ENCODE measurements at regions not wholly inside any gene's neighbourhood (a gene's known extent, or its start where the extent isn't known, plus 50 kb on each side); places are given as distances from the start of the nearest gene placed in this dataset.
"Not testable (repeated sequence)": the region's sequence is repeated elsewhere in the genome, so short reads cannot be mapped to it uniquely, and the experiment has no call there.

DNA sequence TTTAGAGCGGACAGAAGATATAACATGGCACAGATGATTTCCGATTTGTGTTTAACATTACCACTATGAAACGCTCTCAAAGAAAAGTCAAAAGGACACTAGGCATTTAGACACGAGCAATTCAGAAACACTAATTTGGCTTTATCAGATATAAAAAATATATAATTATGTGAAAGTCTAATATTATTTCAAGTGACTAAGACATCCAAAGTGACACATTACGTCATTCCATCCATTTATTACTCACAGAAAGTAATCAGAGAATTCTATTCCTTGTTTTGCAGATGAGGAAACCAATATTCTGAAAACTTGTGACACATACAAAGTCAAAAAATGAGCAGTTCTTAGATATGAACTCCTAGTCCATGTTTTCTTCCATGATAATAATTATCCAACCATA is 250.8 kb upstream of the USP15 start:
- Histone ChIP-seq H3K36me3 (ENCODE audit: control insufficient read depth in 3 of 3, insufficient read depth in 3 of 3, low read length in 3 of 3) (no peaks in the 10 kb centered on the region), H3K27ac (ENCODE audit: low read depth, low read length) (no peak overlapping the region), H3K9me3 (ENCODE audit: control insufficient read depth in 3 of 3, low read length in 3 of 3) (no peaks in the 10 kb centered on the region), H3K4me1 (ENCODE audit: control insufficient read depth in 3 of 3, insufficient read depth in 3 of 3, low read length in 3 of 3) (no peaks in the 10 kb centered on the region), H3K4me3 (ENCODE audit: low read length in 3 of 3) (no peak overlapping the region), H3K9ac (ENCODE audit: low read depth in 1 of 3, low read length in 3 of 3) (no peak overlapping the region), H3K27me3 (ENCODE audit: control insufficient read depth in 3 of 3, insufficient read depth in 3 of 3, low read length in 3 of 3) (no peaks in the 10 kb centered on the region)

DNA sequence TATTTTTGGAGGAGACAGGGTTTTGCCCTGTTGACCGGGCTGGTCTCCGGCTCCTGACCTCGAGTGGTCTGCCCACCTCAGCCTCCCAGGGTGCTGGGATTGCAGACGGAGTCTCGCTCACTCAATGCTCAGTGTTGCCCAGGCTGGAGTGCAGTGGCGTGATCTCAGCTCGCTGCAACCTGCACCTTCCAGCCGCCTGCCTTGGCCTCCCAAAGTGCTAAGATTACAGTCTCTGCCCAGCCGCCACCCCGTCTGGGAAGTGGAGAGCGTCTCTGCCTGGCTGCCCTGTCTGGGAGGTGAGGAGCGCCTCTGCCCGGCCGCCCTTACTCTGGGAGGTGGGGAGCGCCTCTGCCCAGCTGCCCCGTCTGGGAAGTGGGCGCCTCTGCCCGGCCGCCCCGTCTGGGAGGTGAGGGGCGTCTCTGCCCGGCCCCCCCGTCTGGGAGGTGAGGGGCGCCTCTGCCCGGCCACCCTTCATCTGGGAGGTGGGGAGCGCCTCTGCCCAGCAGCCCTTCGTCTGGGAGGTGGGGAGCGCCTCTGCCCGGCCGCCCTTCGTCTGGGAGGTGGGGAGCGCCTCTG is 249.8 kb upstream of the USP15 start:
- H3K9me3 ChIP-seq (ENCODE audit: control insufficient read depth in 3 of 3, low read length in 3 of 3); H3K27ac ChIP-seq (ENCODE audit: low read depth, low read length); H3K4me1 ChIP-seq (ENCODE audit: control insufficient read depth in 3 of 3, insufficient read depth in 3 of 3, low read length in 3 of 3); H3K27me3 ChIP-seq (ENCODE audit: control insufficient read depth in 3 of 3, insufficient read depth in 3 of 3, low read length in 3 of 3); H3K36me3 ChIP-seq (ENCODE audit: control insufficient read depth in 3 of 3, insufficient read depth in 3 of 3, low read length in 3 of 3); H3K9ac ChIP-seq (ENCODE audit: low read depth in 1 of 3, low read length in 3 of 3); H3K4me3 ChIP-seq (ENCODE audit: low read length in 3 of 3): not testable (repeated sequence)

DNA sequence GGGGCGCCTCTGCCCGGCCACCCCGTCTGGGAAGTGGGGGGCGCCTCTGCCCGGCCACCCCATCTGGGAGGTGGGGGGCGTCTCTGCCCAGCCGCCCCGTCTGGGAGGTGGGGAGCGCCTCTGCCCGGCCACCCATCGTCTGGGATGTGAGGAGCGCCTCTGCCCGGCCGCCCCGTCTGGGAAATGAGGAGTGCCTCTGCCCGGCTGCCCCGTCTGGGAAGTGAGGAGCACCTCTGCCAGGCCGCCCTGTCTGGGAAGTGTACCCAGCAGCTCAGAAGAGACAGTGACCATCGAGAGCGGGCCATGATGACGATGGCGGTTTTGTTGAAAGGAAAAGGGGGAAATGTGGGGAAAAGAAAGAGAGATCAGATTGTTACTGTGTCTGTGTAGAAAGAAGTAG is 249.2 kb upstream of the USP15 start:
- H3K4me3 ChIP-seq (ENCODE audit: low read length in 3 of 3); H3K9ac ChIP-seq (ENCODE audit: low read depth in 1 of 3, low read length in 3 of 3); H3K9me3 ChIP-seq (ENCODE audit: control insufficient read depth in 3 of 3, low read length in 3 of 3); H3K27me3 ChIP-seq (ENCODE audit: control insufficient read depth in 3 of 3, insufficient read depth in 3 of 3, low read length in 3 of 3); H3K36me3 ChIP-seq (ENCODE audit: control insufficient read depth in 3 of 3, insufficient read depth in 3 of 3, low read length in 3 of 3); H3K4me1 ChIP-seq (ENCODE audit: control insufficient read depth in 3 of 3, insufficient read depth in 3 of 3, low read length in 3 of 3); H3K27ac ChIP-seq (ENCODE audit: low read depth, low read length): not testable (repeated sequence)

DNA sequence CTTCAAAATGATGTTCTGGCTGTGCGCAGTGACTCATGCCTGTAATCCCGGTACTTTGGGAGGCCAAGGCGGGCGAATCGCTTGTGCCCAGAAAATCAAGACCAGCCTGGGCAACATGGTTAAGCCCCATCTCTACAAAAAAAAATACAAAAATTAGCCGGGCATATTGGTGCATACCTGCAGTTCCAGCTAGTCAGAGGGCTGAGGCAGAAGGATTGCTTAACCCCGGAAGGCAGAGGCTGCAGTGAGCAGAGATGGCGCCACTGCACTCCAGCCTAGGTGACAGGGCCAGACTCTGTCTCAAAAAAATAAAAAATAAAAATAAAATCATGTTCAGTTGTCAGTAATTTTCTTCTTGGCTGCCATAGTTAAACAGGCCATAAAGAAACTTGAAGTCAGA is 245.9 kb upstream of the USP15 start:
- no peaks in the 10 kb centered on the region for H3K9me3 ChIP-seq (ENCODE audit: control insufficient read depth in 3 of 3, low read length in 3 of 3)
- H3K27ac ChIP-seq (ENCODE audit: low read depth, low read length), result no peak overlapping the region
- H3K27me3 ChIP-seq (ENCODE audit: control insufficient read depth in 3 of 3, insufficient read depth in 3 of 3, low read length in 3 of 3), result no peaks in the 10 kb centered on the region
- H3K9ac ChIP-seq (ENCODE audit: low read depth in 1 of 3, low read length in 3 of 3), result no peak overlapping the region
- no peak overlapping the region for H3K4me3 ChIP-seq (ENCODE audit: low read length in 3 of 3)
- no peaks in the 10 kb centered on the region for H3K4me1 ChIP-seq (ENCODE audit: control insufficient read depth in 3 of 3, insufficient read depth in 3 of 3, low read length in 3 of 3)
- H3K36me3 ChIP-seq (ENCODE audit: control insufficient read depth in 3 of 3, insufficient read depth in 3 of 3, low read length in 3 of 3), result no peaks in the 10 kb centered on the region

DNA sequence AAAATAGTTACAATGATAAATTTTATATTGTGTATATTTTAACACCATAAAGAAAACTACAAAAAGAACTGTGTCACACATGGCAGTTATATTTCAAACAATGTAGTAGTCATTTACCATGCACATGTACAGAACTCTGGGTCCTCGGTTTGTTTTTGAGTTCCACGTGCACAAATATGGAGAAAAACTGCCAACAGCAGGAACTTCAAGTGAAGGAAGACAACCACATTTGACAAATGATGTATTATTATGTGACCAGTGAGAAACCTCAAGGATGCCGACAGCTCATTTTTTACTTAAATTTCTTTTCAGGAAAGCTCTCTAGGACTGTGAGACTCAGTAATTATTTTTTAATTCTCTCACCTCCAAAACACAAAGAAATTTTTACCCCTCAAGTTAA is 244.2 kb upstream of the USP15 start:
- H3K36me3 ChIP-seq (ENCODE audit: control insufficient read depth in 3 of 3, insufficient read depth in 3 of 3, low read length in 3 of 3), result no peaks in the 10 kb centered on the region
- no peaks in the 10 kb centered on the region for H3K4me1 ChIP-seq (ENCODE audit: control insufficient read depth in 3 of 3, insufficient read depth in 3 of 3, low read length in 3 of 3)
- H3K9me3 ChIP-seq (ENCODE audit: control insufficient read depth in 3 of 3, low read length in 3 of 3), result no peaks in the 10 kb centered on the region
- no peak overlapping the region for H3K9ac ChIP-seq (ENCODE audit: low read depth in 1 of 3, low read length in 3 of 3)
- H3K27ac ChIP-seq (ENCODE audit: low read depth, low read length), result no peak overlapping the region
- H3K4me3 ChIP-seq (ENCODE audit: low read length in 3 of 3), result no peak overlapping the region
- H3K27me3 ChIP-seq (ENCODE audit: control insufficient read depth in 3 of 3, insufficient read depth in 3 of 3, low read length in 3 of 3), result no peaks in the 10 kb centered on the region

DNA sequence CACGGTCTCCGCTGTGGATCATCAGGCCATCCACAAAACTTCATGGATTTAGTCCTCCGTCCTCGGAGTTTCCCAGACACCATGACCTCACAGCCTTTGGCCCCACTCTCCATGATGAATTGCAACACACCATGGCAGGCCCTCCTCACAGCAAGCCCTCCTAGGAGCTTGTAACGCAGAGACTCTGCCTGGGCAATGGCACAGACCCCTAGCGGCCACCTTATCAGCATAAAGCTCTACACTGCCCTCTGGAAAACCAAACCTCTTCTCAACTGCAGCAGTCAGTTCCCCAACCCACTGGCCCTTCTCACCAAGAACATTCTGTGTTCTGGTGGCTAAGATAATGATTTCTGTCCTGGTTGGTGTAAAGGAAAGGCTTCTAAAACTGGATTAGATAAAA is 238.4 kb upstream of the USP15 start:
- Histone ChIP-seq H3K27me3 (ENCODE audit: control insufficient read depth in 3 of 3, insufficient read depth in 3 of 3, low read length in 3 of 3) (no peaks in the 10 kb centered on the region), H3K9me3 (ENCODE audit: control insufficient read depth in 3 of 3, low read length in 3 of 3) (no peaks in the 10 kb centered on the region), H3K9ac (ENCODE audit: low read depth in 1 of 3, low read length in 3 of 3) (no peak overlapping the region), H3K4me1 (ENCODE audit: control insufficient read depth in 3 of 3, insufficient read depth in 3 of 3, low read length in 3 of 3) (no peaks in the 10 kb centered on the region), H3K27ac (ENCODE audit: low read depth, low read length) (no peak overlapping the region), H3K4me3 (ENCODE audit: low read length in 3 of 3) (no peak overlapping the region), H3K36me3 (ENCODE audit: control insufficient read depth in 3 of 3, insufficient read depth in 3 of 3, low read length in 3 of 3) (no peaks in the 10 kb centered on the region)

DNA sequence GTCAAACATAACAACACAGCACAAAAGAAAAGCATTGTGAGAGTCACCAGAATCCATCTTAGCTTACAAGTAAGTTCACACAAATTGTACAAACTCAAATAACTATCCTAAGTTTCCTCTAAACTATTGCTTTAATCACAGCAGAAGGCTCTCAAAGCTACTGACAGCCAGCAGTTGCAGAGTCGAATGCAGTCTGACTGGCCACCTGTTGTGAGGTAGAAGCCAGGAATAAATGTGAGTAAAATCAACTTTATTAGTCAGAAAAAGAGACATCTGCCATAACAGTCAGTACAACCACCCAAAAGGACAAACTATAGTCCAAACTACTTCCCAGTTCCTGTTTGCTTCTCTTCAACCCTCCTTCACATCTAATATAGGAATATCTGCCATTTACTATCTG is 231.7 kb upstream of the USP15 start:
- H3K27ac ChIP-seq (ENCODE audit: low read depth, low read length), result no peak overlapping the region
- no peaks in the 10 kb centered on the region for H3K36me3 ChIP-seq (ENCODE audit: control insufficient read depth in 3 of 3, insufficient read depth in 3 of 3, low read length in 3 of 3)
- no peak overlapping the region for H3K9ac ChIP-seq (ENCODE audit: low read depth in 1 of 3, low read length in 3 of 3)
- no peak overlapping the region for H3K4me3 ChIP-seq (ENCODE audit: low read length in 3 of 3)
- H3K4me1 ChIP-seq (ENCODE audit: control insufficient read depth in 3 of 3, insufficient read depth in 3 of 3, low read length in 3 of 3), result no peaks in the 10 kb centered on the region
- H3K9me3 ChIP-seq (ENCODE audit: control insufficient read depth in 3 of 3, low read length in 3 of 3), result no peaks in the 10 kb centered on the region
- H3K27me3 ChIP-seq (ENCODE audit: control insufficient read depth in 3 of 3, insufficient read depth in 3 of 3, low read length in 3 of 3), result no peaks in the 10 kb centered on the region

DNA sequence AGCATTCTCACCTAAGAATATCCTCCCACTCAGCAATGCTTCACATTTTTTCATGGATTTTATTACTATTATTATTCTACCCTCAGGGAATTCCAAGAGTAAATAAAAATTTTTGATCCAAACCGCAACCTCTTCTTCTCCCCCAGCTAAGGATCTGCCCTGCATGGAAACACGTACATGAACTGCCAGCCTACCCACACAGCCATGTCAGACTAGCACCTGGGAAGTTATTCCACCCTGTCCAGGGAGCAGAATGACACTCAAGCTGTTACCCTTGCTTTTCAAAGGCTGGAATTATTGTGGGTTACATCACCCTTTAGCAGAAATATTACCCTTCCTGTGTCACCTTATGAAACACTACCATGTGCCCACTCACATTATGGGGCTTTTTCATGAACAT is 227.3 kb upstream of the USP15 start:
- Histone ChIP-seq H3K36me3 (ENCODE audit: control insufficient read depth in 3 of 3, insufficient read depth in 3 of 3, low read length in 3 of 3) (no peaks in the 10 kb centered on the region), H3K4me3 (ENCODE audit: low read length in 3 of 3) (no peak overlapping the region)

DNA sequence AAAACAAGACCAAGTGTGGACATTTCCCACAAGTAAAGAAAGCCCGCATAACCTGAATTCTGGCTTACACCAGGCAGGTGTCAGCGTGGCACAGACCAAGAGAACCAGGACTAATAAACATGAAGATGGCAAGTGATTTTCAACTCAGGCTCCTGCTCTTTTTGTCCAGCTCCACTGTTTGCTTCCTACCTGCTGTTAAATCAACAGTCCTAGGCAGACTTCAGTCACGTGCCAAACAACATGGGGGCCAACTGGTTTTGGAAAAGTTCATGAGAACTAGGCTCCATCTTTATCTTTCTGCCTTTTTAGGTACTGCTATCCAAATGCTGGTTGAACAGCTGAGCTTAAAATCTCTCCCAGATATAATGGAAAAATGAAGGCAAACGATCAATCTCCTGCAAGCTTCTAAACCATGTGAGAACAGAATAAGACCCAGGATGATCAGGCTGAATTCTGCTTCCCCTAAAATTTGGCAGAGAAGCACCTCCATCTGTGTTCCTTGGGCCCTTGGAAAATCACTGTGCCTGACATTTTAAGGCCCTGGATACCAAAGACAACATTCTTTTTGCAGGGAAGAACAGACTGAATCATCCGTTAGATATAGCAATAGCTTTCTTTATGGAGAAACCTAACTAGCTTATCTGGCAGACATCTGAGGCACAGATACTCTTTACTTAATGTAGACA is 215.6 kb upstream of the USP15 start:
- Histone ChIP-seq H3K27ac (ENCODE audit: low read depth, low read length) (no peak overlapping the region), H3K27me3 (ENCODE audit: control insufficient read depth in 3 of 3, insufficient read depth in 3 of 3, low read length in 3 of 3) (no peaks in the 10 kb centered on the region), H3K4me1 (ENCODE audit: control insufficient read depth in 3 of 3, insufficient read depth in 3 of 3, low read length in 3 of 3) (no peaks in the 10 kb centered on the region), H3K36me3 (ENCODE audit: control insufficient read depth in 3 of 3, insufficient read depth in 3 of 3, low read length in 3 of 3) (no peaks in the 10 kb centered on the region), H3K9me3 (ENCODE audit: control insufficient read depth in 3 of 3, low read length in 3 of 3) (peaks cover 0 to 2% (median 2%) of the 10 kb centered on the region in 3 donors), H3K9ac (ENCODE audit: low read depth in 1 of 3, low read length in 3 of 3) (no peak overlapping the region), H3K4me3 (ENCODE audit: low read length in 3 of 3) (no peak overlapping the region)

More for the DNA sequence above, 227.3 kb upstream of the USP15 start:
- Histone ChIP-seq H3K9ac (ENCODE audit: low read depth in 1 of 3, low read length in 3 of 3) (no peak overlapping the region), H3K27me3 (ENCODE audit: control insufficient read depth in 3 of 3, insufficient read depth in 3 of 3, low read length in 3 of 3) (no peaks in the 10 kb centered on the region), H3K27ac (ENCODE audit: low read depth, low read length) (no peak overlapping the region), H3K9me3 (ENCODE audit: control insufficient read depth in 3 of 3, low read length in 3 of 3) (no peaks in the 10 kb centered on the region), H3K4me1 (ENCODE audit: control insufficient read depth in 3 of 3, insufficient read depth in 3 of 3, low read length in 3 of 3) (no peaks in the 10 kb centered on the region)

DNA sequence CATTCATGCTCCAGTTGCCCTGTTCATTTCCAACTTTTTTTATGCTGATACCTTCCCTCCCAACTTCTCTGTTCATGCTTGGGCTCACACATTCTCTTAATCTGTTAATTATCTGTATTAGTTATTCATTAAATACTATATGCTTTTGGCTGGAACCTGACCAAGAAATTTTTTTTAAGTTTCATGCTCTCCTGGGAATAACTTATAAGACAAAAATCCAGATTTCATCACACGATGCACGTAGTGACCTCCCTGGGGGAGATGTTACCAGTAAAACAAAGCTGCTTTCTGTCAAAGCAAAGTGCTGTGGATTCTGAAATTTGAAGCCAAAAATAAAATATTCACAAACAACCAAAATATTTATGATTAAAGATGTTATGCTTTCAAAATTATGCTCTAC is 215.0 kb upstream of the USP15 start:
- Histone ChIP-seq H3K27ac (ENCODE audit: low read depth, low read length) (no peak overlapping the region), H3K36me3 (ENCODE audit: control insufficient read depth in 3 of 3, insufficient read depth in 3 of 3, low read length in 3 of 3) (no peaks in the 10 kb centered on the region), H3K9ac (ENCODE audit: low read depth in 1 of 3, low read length in 3 of 3) (no peak overlapping the region), H3K4me3 (ENCODE audit: low read length in 3 of 3) (no peak overlapping the region), H3K4me1 (ENCODE audit: control insufficient read depth in 3 of 3, insufficient read depth in 3 of 3, low read length in 3 of 3) (no peaks in the 10 kb centered on the region), H3K9me3 (ENCODE audit: control insufficient read depth in 3 of 3, low read length in 3 of 3) (peaks cover 0 to 2% (median 0%) of the 10 kb centered on the region in 3 donors), H3K27me3 (ENCODE audit: control insufficient read depth in 3 of 3, insufficient read depth in 3 of 3, low read length in 3 of 3) (no peaks in the 10 kb centered on the region)

Data from skeletal muscle tissue (tissue), 3 donors.